WTC11 (cell line): ENCODE measurements at regions not wholly inside any gene's neighbourhood (a gene's known extent, or its start where the extent isn't known, plus 50 kb on each side); places are given as distances from the start of the nearest gene placed in this dataset.

Experiments
- ATAC-seq: fragments of 200-7000 bp; cut with Tn5 transposase; 2 replicates; pipeline ENCODE4 v1.10.0; 2021; ENCODE audit warnings: mild to moderate bottlenecking, moderate library complexity
- CTCF ChIA-PET: fragments of 300-600 bp; sonication (Branson Sonifier 250); formaldehyde crosslinking; loops from one replicate; lab custom pipeline; 2021; ENCODE audit warnings: antibody characterized with exemption; lab: Charles Lee
- POLR2A ChIA-PET: fragments of 350-600 bp; sonication (Branson Sonifier 250); formaldehyde crosslinking; loops from one replicate; lab custom pipeline; 2021; ENCODE audit warnings: antibody characterized with exemption; lab: Charles Lee
- DNase-seq: peaks from one replicate; pipeline ENCODE4 v3.0.0; 2021; ENCODE audit warnings: low spot score
- H3K27ac Mint-ChIP-seq: 2 replicates; pipeline ENCODE4 v1.8.0; 2021; ENCODE audit warnings: mixed read lengths
- H3K27me3 Mint-ChIP-seq: 2 replicates; pipeline ENCODE4 v1.8.0; 2021; ENCODE audit warnings: low read depth, mild to moderate bottlenecking, moderate library complexity, mixed read lengths
- H3K36me3 Mint-ChIP-seq: 2 replicates; pipeline ENCODE4 v1.8.0; 2021; ENCODE audit warnings: mixed read lengths
- H3K4me1 Mint-ChIP-seq: 2 replicates; pipeline ENCODE4 v1.8.0; 2022; ENCODE audit warnings: mixed read lengths
- H3K4me3 Mint-ChIP-seq: 2 replicates; pipeline ENCODE4 v1.8.0; 2021; ENCODE audit warnings: mild to moderate bottlenecking, moderate library complexity, mixed read lengths
- H3K9me3 Mint-ChIP-seq: 2 replicates; pipeline ENCODE4 v1.8.0; 2021; ENCODE audit warnings: mixed read lengths
- ATF1 ChIP-seq: sonication (generic); formaldehyde crosslinking; IDR thresholded peaks from 2 replicates; pipeline ENCODE4 v1.8.1; 2023; ENCODE audit warnings: mild to moderate bottlenecking, moderate library complexity, missing genetic modification reagents
- ATF3 ChIP-seq: sonication (generic); formaldehyde crosslinking; conservative IDR thresholded peaks from 2 replicates; pipeline ENCODE4 v1.8.1; 2022; ENCODE audit warnings: mild to moderate bottlenecking, missing genetic modification reagents
- ERG ChIP-seq: fragments of 250-450 bp; sonication (Bioruptor Pico); IDR thresholded peaks from 2 replicates; pipeline ENCODE4 v1.8.0; 2021; ENCODE audit warnings: mild to moderate bottlenecking
- FOXP1 ChIP-seq: sonication (generic); formaldehyde crosslinking; IDR thresholded peaks from 2 replicates; pipeline ENCODE4 v1.8.0; 2022; ENCODE audit warnings: missing genetic modification reagents, mild to moderate bottlenecking, moderate library complexity, borderline replicate concordance
- GTF2I ChIP-seq: fragments of 250-450 bp; sonication (Bioruptor Pico); conservative IDR thresholded peaks from 2 replicates; pipeline ENCODE4 v1.4.0; 2021; ENCODE audit warnings: mild to moderate bottlenecking
- IRF2 ChIP-seq: sonication (generic); formaldehyde crosslinking; IDR thresholded peaks from 2 replicates; pipeline ENCODE4 v1.8.0; 2022; ENCODE audit warnings: low read depth, missing genetic modification reagents, borderline replicate concordance
- JAZF1 ChIP-seq: fragments of 250-450 bp; sonication (Bioruptor Pico); IDR thresholded peaks from 2 replicates; pipeline ENCODE4 v1.9.0; 2021; ENCODE audit warnings: moderate library complexity, mild to moderate bottlenecking, inconsistent platforms
- KAT7 ChIP-seq: sonication (generic); formaldehyde crosslinking; IDR thresholded peaks from 2 replicates; pipeline ENCODE4 v1.8.1; 2023; ENCODE audit warnings: missing genetic modification reagents, mild to moderate bottlenecking, borderline replicate concordance
- NR1H2 ChIP-seq: sonication (generic); formaldehyde crosslinking; IDR thresholded peaks from 2 replicates; pipeline ENCODE4 v1.9.0; 2021; ENCODE audit warnings: mild to moderate bottlenecking, moderate library complexity, missing genetic modification reagents
- NR3C1 ChIP-seq: sonication (generic); formaldehyde crosslinking; conservative IDR thresholded peaks from 2 replicates; pipeline ENCODE4 v1.8.1; 2023; ENCODE audit warnings: low read depth, mild to moderate bottlenecking, missing genetic modification reagents
- SP1 ChIP-seq: sonication (generic); formaldehyde crosslinking; conservative IDR thresholded peaks from 2 replicates; pipeline ENCODE4 v1.8.1; 2022; ENCODE audit warnings: missing genetic modification reagents
- TEAD4 ChIP-seq: sonication (generic); formaldehyde crosslinking; IDR thresholded peaks from 2 replicates; pipeline ENCODE4 v1.8.0; 2022; ENCODE audit warnings: mild to moderate bottlenecking, missing genetic modification reagents
- TF ChIP-seq, protein P1 (sequence below): fragments of 250-450 bp; sonication (Bioruptor Pico); IDR thresholded peaks from 2 replicates; pipeline ENCODE4 v2.1.2; 2022; ENCODE audit warnings: mild to moderate bottlenecking, moderate library complexity
- TF ChIP-seq, protein P2 (sequence below): sonication (generic); formaldehyde crosslinking; IDR thresholded peaks from 2 replicates; pipeline ENCODE4 v1.8.0; 2022; ENCODE audit warnings: mild to moderate bottlenecking, missing genetic modification reagents
- TF ChIP-seq, protein P3 (sequence below): sonication (generic); formaldehyde crosslinking; IDR thresholded peaks from 2 replicates; pipeline ENCODE4 v1.8.1; 2022; ENCODE audit warnings: low read depth, mild to moderate bottlenecking, moderate library complexity, missing genetic modification reagents, borderline replicate concordance
- TF ChIP-seq, protein P4 (sequence below): fragments of 250-450 bp; sonication (Bioruptor Pico); conservative IDR thresholded peaks from 2 replicates; pipeline ENCODE4 v1.9.0; 2021; ENCODE audit warnings: mild to moderate bottlenecking
- TF ChIP-seq, protein P5 (sequence below): sonication (generic); formaldehyde crosslinking; IDR thresholded peaks from 2 replicates; pipeline ENCODE4 v1.8.0; 2023; ENCODE audit warnings: missing genetic modification reagents, mild to moderate bottlenecking, borderline replicate concordance
- TF ChIP-seq, protein P6 (sequence below): sonication (generic); formaldehyde crosslinking; IDR thresholded peaks from 2 replicates; pipeline ENCODE4 v1.8.0; 2022; ENCODE audit warnings: mild to moderate bottlenecking, missing genetic modification reagents
- TF ChIP-seq, protein P7 (sequence below): sonication (generic); formaldehyde crosslinking; IDR thresholded peaks from 2 replicates; pipeline ENCODE4 v1.8.1; 2023; ENCODE audit warnings: mild to moderate bottlenecking, moderate library complexity, missing genetic modification reagents

DNA sequence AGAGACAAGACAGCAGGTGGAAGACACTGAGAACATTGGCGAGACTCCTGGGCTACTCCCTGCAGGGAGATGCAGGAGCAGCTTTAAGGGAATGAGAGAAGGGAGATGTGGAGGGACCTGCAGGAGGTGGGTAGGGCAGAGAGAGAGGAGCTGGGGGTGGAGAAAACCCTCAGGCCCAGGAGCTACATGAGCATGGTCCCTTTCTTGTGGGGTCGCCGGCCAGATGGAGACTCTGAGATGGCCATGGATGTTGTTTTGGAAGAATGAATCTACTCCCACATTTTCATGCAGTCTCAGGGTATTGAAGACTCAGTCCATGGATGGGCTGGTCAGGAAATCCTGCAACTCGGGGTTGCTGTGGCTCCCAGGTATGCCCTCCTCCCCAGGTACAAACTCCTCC is 1381.9 kb downstream of the TBC1D22A start (continued):
- TF ChIP-seq, protein P1, sequence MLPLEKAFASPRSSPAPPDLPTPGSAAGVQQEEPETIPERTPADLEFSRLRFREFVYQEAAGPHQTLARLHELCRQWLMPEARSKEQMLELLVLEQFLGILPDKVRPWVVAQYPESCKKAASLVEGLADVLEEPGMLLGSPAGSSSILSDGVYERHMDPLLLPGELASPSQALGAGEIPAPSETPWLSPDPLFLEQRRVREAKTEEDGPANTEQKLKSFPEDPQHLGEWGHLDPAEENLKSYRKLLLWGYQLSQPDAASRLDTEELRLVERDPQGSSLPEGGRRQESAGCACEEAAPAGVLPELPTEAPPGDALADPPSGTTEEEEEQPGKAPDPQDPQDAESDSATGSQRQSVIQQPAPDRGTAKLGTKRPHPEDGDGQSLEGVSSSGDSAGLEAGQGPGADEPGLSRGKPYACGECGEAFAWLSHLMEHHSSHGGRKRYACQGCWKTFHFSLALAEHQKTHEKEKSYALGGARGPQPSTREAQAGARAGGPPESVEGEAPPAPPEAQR (CRISPR knock-in tag): no peak
- TF ChIP-seq ATF1 (CRISPR knock-in tag): no peak
- TF ChIP-seq NR3C1: no peak
- TF ChIP-seq ERG (CRISPR knock-in tag): no peak
- no peak for TF ChIP-seq ATF3 (CRISPR knock-in tag)

DNA sequence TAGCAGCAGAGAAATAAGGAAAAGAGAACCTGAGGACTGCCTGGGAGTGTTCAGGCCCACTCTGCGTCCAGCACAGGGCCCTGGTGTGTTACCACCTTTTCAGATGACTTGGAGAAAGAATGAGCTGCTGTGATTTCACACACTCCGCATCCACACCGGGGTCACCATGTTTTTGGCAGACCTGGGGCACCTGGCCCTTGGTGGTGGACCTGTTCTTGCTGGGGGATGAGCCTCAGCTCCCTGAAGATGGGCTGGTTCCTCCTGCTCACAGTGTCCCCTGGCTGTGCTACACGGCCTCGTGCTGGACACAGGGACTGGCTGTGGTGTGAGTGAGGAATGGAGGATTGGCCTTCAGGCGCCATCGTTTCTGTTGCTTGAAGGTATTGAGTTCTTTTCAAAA is 1381.4 kb downstream of the TBC1D22A start:
- ATAC-seq (no peak), DNase-seq (no peak)
- TF ChIP-seq JAZF1 (CRISPR knock-in tag) (no peak), NR1H2 (no peak), SP1 (no peak), KAT7 (CRISPR knock-in tag) (no peak), ERG (CRISPR knock-in tag) (no peak), FOXP1 (CRISPR knock-in tag) (no peak), TEAD4 (CRISPR knock-in tag) (no peak), IRF2 (CRISPR knock-in tag) (no peak), GTF2I (CRISPR knock-in tag) (no peak)
- TF ChIP-seq, protein P2, sequence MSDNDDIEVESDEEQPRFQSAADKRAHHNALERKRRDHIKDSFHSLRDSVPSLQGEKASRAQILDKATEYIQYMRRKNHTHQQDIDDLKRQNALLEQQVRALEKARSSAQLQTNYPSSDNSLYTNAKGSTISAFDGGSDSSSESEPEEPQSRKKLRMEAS (CRISPR knock-in tag): no peak
- TF ChIP-seq, protein P3, sequence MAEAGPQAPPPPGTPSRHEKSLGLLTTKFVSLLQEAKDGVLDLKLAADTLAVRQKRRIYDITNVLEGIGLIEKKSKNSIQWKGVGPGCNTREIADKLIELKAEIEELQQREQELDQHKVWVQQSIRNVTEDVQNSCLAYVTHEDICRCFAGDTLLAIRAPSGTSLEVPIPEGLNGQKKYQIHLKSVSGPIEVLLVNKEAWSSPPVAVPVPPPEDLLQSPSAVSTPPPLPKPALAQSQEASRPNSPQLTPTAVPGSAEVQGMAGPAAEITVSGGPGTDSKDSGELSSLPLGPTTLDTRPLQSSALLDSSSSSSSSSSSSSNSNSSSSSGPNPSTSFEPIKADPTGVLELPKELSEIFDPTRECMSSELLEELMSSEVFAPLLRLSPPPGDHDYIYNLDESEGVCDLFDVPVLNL: no peak
- TF ChIP-seq, protein P4, sequence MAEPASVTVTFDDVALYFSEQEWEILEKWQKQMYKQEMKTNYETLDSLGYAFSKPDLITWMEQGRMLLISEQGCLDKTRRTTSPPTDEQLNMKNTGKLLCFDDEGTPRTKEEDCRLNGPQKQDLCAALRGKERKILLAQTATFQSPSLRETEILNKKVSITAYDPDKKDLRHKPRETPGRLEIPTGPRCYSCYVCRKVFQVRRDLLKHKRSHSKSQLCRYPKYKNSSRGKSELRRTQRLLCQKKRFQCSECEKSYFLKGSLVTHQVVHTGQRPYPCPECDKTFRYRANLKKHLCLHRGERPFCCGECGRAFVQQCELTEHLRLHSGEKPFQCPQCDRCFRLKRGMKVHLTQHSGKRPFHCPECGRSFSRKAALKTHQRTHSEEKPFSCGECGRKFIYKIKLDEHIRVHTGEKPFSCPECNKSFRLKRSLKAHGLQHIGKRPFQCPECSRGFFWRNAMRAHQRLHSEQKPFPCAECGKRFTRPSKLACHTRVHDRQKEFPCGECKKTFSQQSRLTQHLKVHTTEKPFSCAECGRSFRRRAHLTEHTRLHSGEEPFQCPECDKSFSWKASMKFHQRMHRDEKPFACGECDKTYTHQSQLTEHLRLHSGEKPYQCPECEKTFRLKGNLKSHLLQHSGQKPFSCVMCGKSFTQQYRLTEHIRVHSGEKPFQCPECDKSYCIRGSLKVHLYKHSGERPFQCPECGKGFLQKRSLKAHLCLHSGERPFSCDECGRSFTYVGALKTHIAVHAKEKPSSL (CRISPR knock-in tag): no peak
- TF ChIP-seq, protein P5, sequence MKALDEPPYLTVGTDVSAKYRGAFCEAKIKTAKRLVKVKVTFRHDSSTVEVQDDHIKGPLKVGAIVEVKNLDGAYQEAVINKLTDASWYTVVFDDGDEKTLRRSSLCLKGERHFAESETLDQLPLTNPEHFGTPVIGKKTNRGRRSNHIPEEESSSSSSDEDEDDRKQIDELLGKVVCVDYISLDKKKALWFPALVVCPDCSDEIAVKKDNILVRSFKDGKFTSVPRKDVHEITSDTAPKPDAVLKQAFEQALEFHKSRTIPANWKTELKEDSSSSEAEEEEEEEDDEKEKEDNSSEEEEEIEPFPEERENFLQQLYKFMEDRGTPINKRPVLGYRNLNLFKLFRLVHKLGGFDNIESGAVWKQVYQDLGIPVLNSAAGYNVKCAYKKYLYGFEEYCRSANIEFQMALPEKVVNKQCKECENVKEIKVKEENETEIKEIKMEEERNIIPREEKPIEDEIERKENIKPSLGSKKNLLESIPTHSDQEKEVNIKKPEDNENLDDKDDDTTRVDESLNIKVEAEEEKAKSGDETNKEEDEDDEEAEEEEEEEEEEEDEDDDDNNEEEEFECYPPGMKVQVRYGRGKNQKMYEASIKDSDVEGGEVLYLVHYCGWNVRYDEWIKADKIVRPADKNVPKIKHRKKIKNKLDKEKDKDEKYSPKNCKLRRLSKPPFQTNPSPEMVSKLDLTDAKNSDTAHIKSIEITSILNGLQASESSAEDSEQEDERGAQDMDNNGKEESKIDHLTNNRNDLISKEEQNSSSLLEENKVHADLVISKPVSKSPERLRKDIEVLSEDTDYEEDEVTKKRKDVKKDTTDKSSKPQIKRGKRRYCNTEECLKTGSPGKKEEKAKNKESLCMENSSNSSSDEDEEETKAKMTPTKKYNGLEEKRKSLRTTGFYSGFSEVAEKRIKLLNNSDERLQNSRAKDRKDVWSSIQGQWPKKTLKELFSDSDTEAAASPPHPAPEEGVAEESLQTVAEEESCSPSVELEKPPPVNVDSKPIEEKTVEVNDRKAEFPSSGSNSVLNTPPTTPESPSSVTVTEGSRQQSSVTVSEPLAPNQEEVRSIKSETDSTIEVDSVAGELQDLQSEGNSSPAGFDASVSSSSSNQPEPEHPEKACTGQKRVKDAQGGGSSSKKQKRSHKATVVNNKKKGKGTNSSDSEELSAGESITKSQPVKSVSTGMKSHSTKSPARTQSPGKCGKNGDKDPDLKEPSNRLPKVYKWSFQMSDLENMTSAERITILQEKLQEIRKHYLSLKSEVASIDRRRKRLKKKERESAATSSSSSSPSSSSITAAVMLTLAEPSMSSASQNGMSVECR: no peak
- TF ChIP-seq, protein P6, sequence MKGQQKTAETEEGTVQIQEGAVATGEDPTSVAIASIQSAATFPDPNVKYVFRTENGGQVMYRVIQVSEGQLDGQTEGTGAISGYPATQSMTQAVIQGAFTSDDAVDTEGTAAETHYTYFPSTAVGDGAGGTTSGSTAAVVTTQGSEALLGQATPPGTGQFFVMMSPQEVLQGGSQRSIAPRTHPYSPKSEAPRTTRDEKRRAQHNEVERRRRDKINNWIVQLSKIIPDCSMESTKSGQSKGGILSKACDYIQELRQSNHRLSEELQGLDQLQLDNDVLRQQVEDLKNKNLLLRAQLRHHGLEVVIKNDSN (CRISPR knock-in tag): no peak
- TF ChIP-seq, protein P7, sequence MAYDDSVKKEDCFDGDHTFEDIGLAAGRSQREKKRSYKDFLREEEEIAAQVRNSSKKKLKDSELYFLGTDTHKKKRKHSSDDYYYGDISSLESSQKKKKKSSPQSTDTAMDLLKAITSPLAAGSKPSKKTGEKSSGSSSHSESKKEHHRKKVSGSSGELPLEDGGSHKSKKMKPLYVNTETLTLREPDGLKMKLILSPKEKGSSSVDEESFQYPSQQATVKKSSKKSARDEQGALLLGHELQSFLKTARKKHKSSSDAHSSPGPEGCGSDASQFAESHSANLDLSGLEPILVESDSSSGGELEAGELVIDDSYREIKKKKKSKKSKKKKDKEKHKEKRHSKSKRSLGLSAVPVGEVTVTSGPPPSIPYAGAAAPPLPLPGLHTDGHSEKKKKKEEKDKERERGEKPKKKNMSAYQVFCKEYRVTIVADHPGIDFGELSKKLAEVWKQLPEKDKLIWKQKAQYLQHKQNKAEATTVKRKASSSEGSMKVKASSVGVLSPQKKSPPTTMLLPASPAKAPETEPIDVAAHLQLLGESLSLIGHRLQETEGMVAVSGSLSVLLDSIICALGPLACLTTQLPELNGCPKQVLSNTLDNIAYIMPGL (CRISPR knock-in tag): no peak
- Mint-ChIP-seq H3K27me3 (peaks cover 22% of the 10 kb centered on the region), H3K4me3 (no peak overlapping the region), H3K9me3 (peaks cover 9% of the 10 kb centered on the region), H3K4me1 (peaks cover 30% of the 10 kb centered on the region), H3K36me3 (no peaks in the 10 kb centered on the region), H3K27ac (peak overlapping the region; percentile 45; the same call in 1 of the 2 replicates)
- ChIA-PET CTCF (no interaction called here), POLR2A (no interaction called here)
